Colonic mucosa (tissue), 4 donors: ENCODE measurements at regions not wholly inside any gene's neighbourhood (a gene's known extent, or its start where the extent isn't known, plus 50 kb on each side); places are given as distances from the start of the nearest gene placed in this dataset.

Experiments
- DNase-seq: peaks from one replicate; pipeline ENCODE4 v3.0.0-alpha.2; 2020
- H3K27ac ChIP-seq: fragments of 200-600 bp; one replicate; pipeline ENCODE4 v1.8.0; 2021
- H3K27me3 ChIP-seq: fragments of 200-600 bp; one replicate; pipeline ENCODE4 v1.8.0; 2021
- H3K36me3 ChIP-seq: fragments of 200-600 bp; one replicate; pipeline ENCODE4 v1.8.0; 2021
- H3K4me1 ChIP-seq: fragments of 200-600 bp; one replicate; pipeline ENCODE4 v1.8.0; 2021; ENCODE audit warnings: mild to moderate bottlenecking
- H3K4me3 ChIP-seq: fragments of 200-600 bp; one replicate; pipeline ENCODE4 v1.8.0; 2021
- H3K9ac ChIP-seq, 2 donors: one replicate each; pipeline ENCODE4 v1.7.0; 2013; ENCODE audit warnings: control low read depth in 2 of 2, low read depth in 2 of 2, low read length in 2 of 2
- H3K9me3 ChIP-seq: fragments of 200-600 bp; one replicate; pipeline ENCODE4 v1.8.0; 2021
- CTCF ChIP-seq: fragments of 200-600 bp; IDR thresholded peaks from one replicate; pipeline ENCODE4 v1.8.0; 2022; ENCODE audit warnings: antibody characterized with exemption, mild to moderate bottlenecking
- intact Hi-C: fragments of 100-400 bp; cut with DNase I; formaldehyde crosslinking; loops from one replicate; pipeline ENCODE4 v1.14.1; 2022
- donor health status: healthy.
- donor health status: DM: no; HTN: no; CAD: no.
- donor health status: DM: no; HTN: no; CAD: no.

GRCh38 chr1:90795431-90795830 is 78.3 kb upstream of the BARHL2 start:
- Histone ChIP-seq H3K27me3 (no peaks in the 10 kb centered on the region), H3K4me1 (no peaks in the 10 kb centered on the region), H3K9ac (no peak overlapping the region), H3K4me3 (no peak overlapping the region), H3K9me3 (no peaks in the 10 kb centered on the region), H3K27ac (no peak overlapping the region), H3K36me3 (no peaks in the 10 kb centered on the region)
- no peak for DNase-seq
- no peak for TF ChIP-seq CTCF
- intact Hi-C loops, result no loop called here

- Histone ChIP-seq H3K4me1 (no peaks in the 10 kb centered on the region), H3K4me3 (no peak overlapping the region), H3K27ac (no peak overlapping the region), H3K36me3 (no peaks in the 10 kb centered on the region), H3K27me3 (no peaks in the 10 kb centered on the region), H3K9me3 (no peaks in the 10 kb centered on the region), H3K9ac (no peak overlapping the region)
- no peak for TF ChIP-seq CTCF
- intact Hi-C loops, result no loop called here
- no peak for DNase-seq
Measured at GRCh38 chr1:90786709-90787108, 69.6 kb upstream of the BARHL2 start.

GRCh38 chr1:90784186-90784847 is 67.2 kb upstream of the BARHL2 start:
- Histone ChIP-seq H3K9me3 (no peaks in the 10 kb centered on the region), H3K27me3 (no peaks in the 10 kb centered on the region), H3K4me3 (no peak overlapping the region), H3K9ac (no peak overlapping the region), H3K36me3 (no peaks in the 10 kb centered on the region), H3K4me1 (no peaks in the 10 kb centered on the region), H3K27ac (no peak overlapping the region)
- DNase-seq, result no peak
- TF ChIP-seq CTCF, result no peak
- intact Hi-C loops, result no loop called here

GRCh38 chr1:90783181-90783580 is 66.1 kb upstream of the BARHL2 start:
- TF ChIP-seq CTCF, result no peak
- intact Hi-C loops, result no loop called here
- H3K9me3 ChIP-seq, result no peaks in the 10 kb centered on the region
- no peak for DNase-seq
- no peaks in the 10 kb centered on the region for H3K27me3 ChIP-seq
- no peak overlapping the region for H3K27ac ChIP-seq
- no peaks in the 10 kb centered on the region for H3K36me3 ChIP-seq
- no peak overlapping the region for H3K4me3 ChIP-seq
- no peaks in the 10 kb centered on the region for H3K4me1 ChIP-seq
- no peak overlapping the region for H3K9ac ChIP-seq

- no peak for TF ChIP-seq CTCF
- H3K9me3 ChIP-seq, result no peaks in the 10 kb centered on the region
- no peaks in the 10 kb centered on the region for H3K36me3 ChIP-seq
- no peak overlapping the region for H3K4me3 ChIP-seq
- intact Hi-C loops, result no loop called here
- no peak overlapping the region for H3K9ac ChIP-seq
- H3K27me3 ChIP-seq, result no peaks in the 10 kb centered on the region
- no peaks in the 10 kb centered on the region for H3K4me1 ChIP-seq
- no peak for DNase-seq
- no peak overlapping the region for H3K27ac ChIP-seq
Measured at GRCh38 chr1:90782046-90782445, 64.9 kb upstream of the BARHL2 start.
